ENCODE measurements at regions not wholly inside any gene's neighbourhood (a gene's known extent, or its start where the extent isn't known, plus 50 kb on each side); places are given as distances from the start of the nearest gene placed in this dataset.
"Not testable (repeated sequence)": the region's sequence is repeated elsewhere in the genome, so short reads cannot be mapped to it uniquely, and the experiment has no call there.

- no peak for DNase-seq
Measured at GRCh38 chr15:95205077-95205476, 973.7 kb downstream of the MCTP2 start.

GRCh38 chr15:95205830-95206229 lies 974.5 kb downstream of the MCTP2 start:
- DNase-seq = not testable (repeated sequence)

GRCh38 chr15:95208071-95208470 lies 976.7 kb downstream of the MCTP2 start:
- DNase-seq = no peak

- DNase-seq = no peak
Measured at GRCh38 chr15:95208988-95209387, 977.6 kb downstream of the MCTP2 start.

GRCh38 chr15:95210436-95210981 lies 979.1 kb downstream of the MCTP2 start:
- no peak for DNase-seq

- DNase-seq = no peak
Measured at GRCh38 chr15:95215017-95215416, 983.7 kb downstream of the MCTP2 start.

- DNase-seq = no peak
Measured at GRCh38 chr15:95226835-95227234, 995.5 kb downstream of the MCTP2 start.

GRCh38 chr15:95227235-95227634 lies 995.9 kb downstream of the MCTP2 start:
- DNase-seq = no peak

- DNase-seq = no peak
Measured at GRCh38 chr15:95228856-95229555, 997.6 kb downstream of the MCTP2 start.

GRCh38 chr15:95235033-95235432 lies 1003.7 kb downstream of the MCTP2 start:
- no peak for DNase-seq

- no peak for DNase-seq
Measured at GRCh38 chr15:95247071-95247984, 1016.0 kb downstream of the MCTP2 start.

- DNase-seq = no peak
Measured at GRCh38 chr15:95249524-95249923, 1018.2 kb downstream of the MCTP2 start.

GRCh38 chr15:95252404-95252803 lies 1021.0 kb downstream of the MCTP2 start:
- no peak for DNase-seq

GRCh38 chr15:95254263-95254662 lies 1022.9 kb downstream of the MCTP2 start:
- DNase-seq = no peak

GRCh38 chr15:95259513-95259912 lies 1028.2 kb downstream of the MCTP2 start:
- peak; percentile 31 for DNase-seq

- no peak for DNase-seq
Measured at GRCh38 chr15:95259965-95260364, 1028.6 kb downstream of the MCTP2 start.

- no peak for DNase-seq
Measured at GRCh38 chr15:95260856-95261255, 1029.5 kb downstream of the MCTP2 start.

GRCh38 chr15:95261546-95261945 lies 1030.2 kb downstream of the MCTP2 start:
- DNase-seq = no peak

- no peak for DNase-seq
Measured at GRCh38 chr15:95261968-95262367, 1030.6 kb downstream of the MCTP2 start.

- DNase-seq = no peak
Measured at GRCh38 chr15:95262866-95263564, 1031.7 kb downstream of the MCTP2 start.

- no peak for DNase-seq
Measured at GRCh38 chr15:95263751-95264150, 1032.4 kb downstream of the MCTP2 start.

GRCh38 chr15:95265419-95265997 lies 1034.1 kb downstream of the MCTP2 start:
- DNase-seq = no peak

All from activated T-cell treated with anti-CD3 and anti-CD28 coated beads for 4 hours (primary cell).